ENCODE measurements at regions not wholly inside any gene's neighbourhood (a gene's known extent, or its start where the extent isn't known, plus 50 kb on each side); places are given as distances from the start of the nearest gene placed in this dataset.

DNA sequence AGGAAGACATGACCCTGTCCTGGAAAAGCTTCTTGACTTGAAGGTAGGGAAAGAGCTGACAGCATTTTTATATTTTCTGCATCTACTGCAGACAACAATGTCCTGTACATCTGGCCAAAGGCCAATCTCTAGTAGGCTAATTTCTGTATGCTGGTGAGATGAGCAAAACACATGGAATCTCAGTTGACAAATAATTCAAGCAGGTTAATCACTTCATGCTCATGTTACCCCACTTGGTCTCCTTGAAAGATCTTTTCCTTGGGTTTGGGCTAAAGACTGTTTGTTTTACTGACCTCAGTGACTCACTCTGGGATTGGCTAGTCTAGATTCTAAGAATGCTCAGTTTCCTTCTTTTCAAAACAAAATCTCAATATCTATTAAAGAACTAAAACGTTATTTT is 298.8 kb downstream of the LMO7 start:
- TF ChIP-seq, protein P1, sequence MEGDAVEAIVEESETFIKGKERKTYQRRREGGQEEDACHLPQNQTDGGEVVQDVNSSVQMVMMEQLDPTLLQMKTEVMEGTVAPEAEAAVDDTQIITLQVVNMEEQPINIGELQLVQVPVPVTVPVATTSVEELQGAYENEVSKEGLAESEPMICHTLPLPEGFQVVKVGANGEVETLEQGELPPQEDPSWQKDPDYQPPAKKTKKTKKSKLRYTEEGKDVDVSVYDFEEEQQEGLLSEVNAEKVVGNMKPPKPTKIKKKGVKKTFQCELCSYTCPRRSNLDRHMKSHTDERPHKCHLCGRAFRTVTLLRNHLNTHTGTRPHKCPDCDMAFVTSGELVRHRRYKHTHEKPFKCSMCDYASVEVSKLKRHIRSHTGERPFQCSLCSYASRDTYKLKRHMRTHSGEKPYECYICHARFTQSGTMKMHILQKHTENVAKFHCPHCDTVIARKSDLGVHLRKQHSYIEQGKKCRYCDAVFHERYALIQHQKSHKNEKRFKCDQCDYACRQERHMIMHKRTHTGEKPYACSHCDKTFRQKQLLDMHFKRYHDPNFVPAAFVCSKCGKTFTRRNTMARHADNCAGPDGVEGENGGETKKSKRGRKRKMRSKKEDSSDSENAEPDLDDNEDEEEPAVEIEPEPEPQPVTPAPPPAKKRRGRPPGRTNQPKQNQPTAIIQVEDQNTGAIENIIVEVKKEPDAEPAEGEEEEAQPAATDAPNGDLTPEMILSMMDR (IDR thresholded peaks at IDR 0.05), result no peak
- no peak for TF ChIP-seq POLR2A (IDR thresholded peaks at IDR 0.05)

All from testis (tissue), 2 donors.